ENCODE measurements at regions not wholly inside any gene's neighbourhood (a gene's known extent, or its start where the extent isn't known, plus 50 kb on each side); places are given as distances from the start of the nearest gene placed in this dataset.
A peak's percentile ranks its signal among the peaks of the same experiment; 100 is the strongest.

DNA sequence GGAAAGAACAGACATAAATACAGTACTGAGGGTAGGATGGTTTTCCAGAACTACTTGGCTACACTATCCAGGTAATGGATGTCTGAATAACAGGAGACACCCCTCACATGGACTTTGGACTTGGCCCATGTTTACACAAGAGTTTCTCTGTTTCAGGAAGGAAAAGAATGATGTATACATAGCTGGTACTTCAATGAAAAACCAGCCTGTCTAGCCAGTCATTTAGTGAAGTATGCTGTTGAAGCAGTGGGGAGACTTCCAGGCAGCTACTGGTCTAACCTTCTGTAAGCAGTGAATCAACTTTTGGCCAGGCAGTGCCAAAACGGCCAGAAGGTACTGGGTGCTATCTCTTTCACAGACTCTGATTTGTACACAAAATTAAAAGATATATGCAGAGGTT lies 135.0 kb downstream of the MBL2 start (continued):
- TF ChIP-seq ISL1 (CRISPR knock-in tag; IDR thresholded peaks at IDR 0.05), result no peak
- TF ChIP-seq ZNF8 (CRISPR knock-in tag; IDR thresholded peaks at IDR 0.05), result no peak
- TF ChIP-seq TOX (CRISPR knock-in tag; IDR thresholded peaks at IDR 0.05; ENCODE audit: borderline replicate concordance), result no peak
- TF ChIP-seq ZNF70 (CRISPR knock-in tag; IDR thresholded peaks at IDR 0.05), result no peak
- no peak for TF ChIP-seq ZFP30 (CRISPR knock-in tag; IDR thresholded peaks at IDR 0.05)

GRCh38 chr10:52639652-52640051 lies 132.9 kb downstream of the MBL2 start:
- ATAC-seq, result peak; percentile 84
- TF ChIP-seq OSR1 (CRISPR knock-in tag; IDR thresholded peaks at IDR 0.05) (no peak), ZC3H10 (CRISPR knock-in tag; IDR thresholded peaks at IDR 0.05) (peak; percentile 98), SNAI2 (CRISPR knock-in tag; IDR thresholded peaks at IDR 0.05) (0 out of 2 replicates have a peak, but pooled peaks have one; percentile 63), CSDC2 (CRISPR knock-in tag; IDR thresholded peaks at IDR 0.05) (no peak), TCF4 (CRISPR knock-in tag; IDR thresholded peaks at IDR 0.05; ENCODE audit: borderline replicate concordance) (peak; percentile 27; the same call in 1 of the 2 replicates), ZFP30 (CRISPR knock-in tag; IDR thresholded peaks at IDR 0.05) (no peak), ISL1 (CRISPR knock-in tag; IDR thresholded peaks at IDR 0.05) (peak; percentile 99), BACH2 (CRISPR knock-in tag; IDR thresholded peaks at IDR 0.05; ENCODE audit: borderline replicate concordance) (no peak), TOX (CRISPR knock-in tag; IDR thresholded peaks at IDR 0.05; ENCODE audit: borderline replicate concordance) (peak; percentile 66; the same call in 1 of the 2 replicates), ARNTL (CRISPR knock-in tag; IDR thresholded peaks at IDR 0.05; ENCODE audit: borderline replicate concordance, low read depth) (no peak), GLIS3 (CRISPR knock-in tag; IDR thresholded peaks at IDR 0.05) (no peak), PATZ1 (CRISPR knock-in tag; IDR thresholded peaks at IDR 0.05; ENCODE audit: borderline replicate concordance) (peak; percentile 88), ZFP3 (CRISPR knock-in tag; IDR thresholded peaks at IDR 0.05) (no peak), ZNF70 (CRISPR knock-in tag; IDR thresholded peaks at IDR 0.05) (no peak)
- TF ChIP-seq, protein P1, sequence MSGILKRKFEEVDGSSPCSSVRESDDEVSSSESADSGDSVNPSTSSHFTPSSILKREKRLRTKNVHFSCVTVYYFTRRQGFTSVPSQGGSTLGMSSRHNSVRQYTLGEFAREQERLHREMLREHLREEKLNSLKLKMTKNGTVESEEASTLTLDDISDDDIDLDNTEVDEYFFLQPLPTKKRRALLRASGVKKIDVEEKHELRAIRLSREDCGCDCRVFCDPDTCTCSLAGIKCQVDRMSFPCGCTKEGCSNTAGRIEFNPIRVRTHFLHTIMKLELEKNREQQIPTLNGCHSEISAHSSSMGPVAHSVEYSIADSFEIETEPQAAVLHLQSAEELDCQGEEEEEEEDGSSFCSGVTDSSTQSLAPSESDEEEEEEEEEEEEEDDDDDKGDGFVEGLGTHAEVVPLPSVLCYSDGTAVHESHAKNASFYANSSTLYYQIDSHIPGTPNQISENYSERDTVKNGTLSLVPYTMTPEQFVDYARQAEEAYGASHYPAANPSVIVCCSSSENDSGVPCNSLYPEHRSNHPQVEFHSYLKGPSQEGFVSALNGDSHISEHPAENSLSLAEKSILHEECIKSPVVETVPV (CRISPR knock-in tag; IDR thresholded peaks at IDR 0.05), result peak; percentile 77; the same call in 1 of the 2 replicates
- TF ChIP-seq, protein P2, sequence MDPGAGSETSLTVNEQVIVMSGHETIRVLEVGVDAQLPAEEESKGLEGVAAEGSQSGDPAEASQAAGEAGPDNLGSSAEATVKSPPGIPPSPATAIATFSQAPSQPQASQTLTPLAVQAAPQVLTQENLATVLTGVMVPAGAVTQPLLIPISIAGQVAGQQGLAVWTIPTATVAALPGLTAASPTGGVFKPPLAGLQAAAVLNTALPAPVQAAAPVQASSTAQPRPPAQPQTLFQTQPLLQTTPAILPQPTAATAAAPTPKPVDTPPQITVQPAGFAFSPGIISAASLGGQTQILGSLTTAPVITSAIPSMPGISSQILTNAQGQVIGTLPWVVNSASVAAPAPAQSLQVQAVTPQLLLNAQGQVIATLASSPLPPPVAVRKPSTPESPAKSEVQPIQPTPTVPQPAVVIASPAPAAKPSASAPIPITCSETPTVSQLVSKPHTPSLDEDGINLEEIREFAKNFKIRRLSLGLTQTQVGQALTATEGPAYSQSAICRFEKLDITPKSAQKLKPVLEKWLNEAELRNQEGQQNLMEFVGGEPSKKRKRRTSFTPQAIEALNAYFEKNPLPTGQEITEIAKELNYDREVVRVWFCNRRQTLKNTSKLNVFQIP (CRISPR knock-in tag; IDR thresholded peaks at IDR 0.05; ENCODE audit: borderline replicate concordance, low read depth), result peak; percentile 16; the same call in 1 of the 2 replicates

- no peak for ATAC-seq
- TF ChIP-seq OSR1 (CRISPR knock-in tag; IDR thresholded peaks at IDR 0.05) (no peak), SNAI2 (CRISPR knock-in tag; IDR thresholded peaks at IDR 0.05) (no peak), GLIS3 (CRISPR knock-in tag; IDR thresholded peaks at IDR 0.05) (no peak), ARNTL (CRISPR knock-in tag; IDR thresholded peaks at IDR 0.05; ENCODE audit: borderline replicate concordance, low read depth) (no peak), PATZ1 (CRISPR knock-in tag; IDR thresholded peaks at IDR 0.05; ENCODE audit: borderline replicate concordance) (no peak), TSHZ2 (CRISPR knock-in tag; IDR thresholded peaks at IDR 0.05) (no peak), BACH2 (CRISPR knock-in tag; IDR thresholded peaks at IDR 0.05; ENCODE audit: borderline replicate concordance) (no peak), PPARA (CRISPR knock-in tag; IDR thresholded peaks at IDR 0.05; ENCODE audit: borderline replicate concordance) (no peak), ZNF70 (CRISPR knock-in tag; IDR thresholded peaks at IDR 0.05) (no peak), ZC3H10 (CRISPR knock-in tag; IDR thresholded peaks at IDR 0.05) (no peak), CREB5 (CRISPR knock-in tag; IDR thresholded peaks at IDR 0.05; ENCODE audit: low read depth) (no peak), CSDC2 (CRISPR knock-in tag; IDR thresholded peaks at IDR 0.05) (no peak)
Measured at GRCh38 chr10:52642208-52642607, 130.4 kb downstream of the MBL2 start.
